Upper lobe of left lung (tissue), 6 donors: ENCODE measurements at regions not wholly inside any gene's neighbourhood (a gene's known extent, or its start where the extent isn't known, plus 50 kb on each side); places are given as distances from the start of the nearest gene placed in this dataset.
A peak's percentile ranks its signal among the peaks of the same experiment; 100 is the strongest.

Experiments
- ATAC-seq, 2 donors: fragments of 200-7000 bp; cut with Tn5 transposase; one replicate each; pipeline ENCODE4 v1.9.1; 2022; ENCODE audit warnings: mild to moderate bottlenecking in 2 of 2, moderate library complexity in 2 of 2; ENCODE audit not compliant: low FRiP score in 2 of 2
- DNase-seq, 2 donors: peaks; one replicate each; pipeline ENCODE4 v3.0.0-alpha.2; 2019 to 2020
- H3K27ac ChIP-seq, 4 donors: fragments of 200-600 bp; sonication (generic); one replicate each; pipeline ENCODE4 v1.5.1; 2016 to 2019
- H3K27me3 ChIP-seq, 4 donors: fragments of 200-600 bp; sonication (generic); one replicate each; pipeline ENCODE4 v1.5.1; 2017 to 2019
- H3K36me3 ChIP-seq, 4 donors: fragments of 200-600 bp; sonication (generic); one replicate each; pipeline ENCODE4 v1.5.1; 2016 to 2019
- H3K4me1 ChIP-seq, 4 donors: fragments of 200-600 bp; sonication (generic); one replicate each; pipeline ENCODE4 v1.5.1; 2018 to 2019
- H3K4me3 ChIP-seq, 4 donors: fragments of 200-600 bp; sonication (generic); one replicate each; pipeline ENCODE4 v1.5.1; 2017 to 2019; ENCODE audit warnings: mild to moderate bottlenecking in 2 of 4, moderate library complexity in 1 of 4
- H3K9me3 ChIP-seq, 4 donors: fragments of 200-600 bp; sonication (generic); one replicate each; pipeline ENCODE4 v1.5.1; 2018 to 2019
- CTCF ChIP-seq, 6 experiments: fragments of 450-650 bp in 4 of 6; fragments of 200-600 bp in 2 of 6; sonication (generic) in 2 of 6; IDR thresholded peaks; one replicate each; pipeline ENCODE4 v1.5.1; 2016 to 2019; ENCODE audit warnings: antibody characterized with exemption in 6 of 6
- EP300 ChIP-seq, 4 donors: sonication (generic); formaldehyde crosslinking; IDR thresholded peaks; one replicate each; pipeline ENCODE4 v1.5.1; 2017; ENCODE audit warnings: antibody characterized with exemption in 4 of 4, control low read depth in 2 of 4
- POLR2A ChIP-seq, 4 donors: fragments of 450-650 bp; IDR thresholded peaks; one replicate each; pipeline ENCODE4 v1.5.1; 2016 to 2017; ENCODE audit warnings: antibody characterized with exemption in 4 of 4, mild to moderate bottlenecking in 2 of 4
- POLR2AphosphoS5 ChIP-seq, 2 donors: sonication (generic); formaldehyde crosslinking; IDR thresholded peaks; one replicate each; pipeline ENCODE4 v1.5.1; 2017; ENCODE audit warnings: antibody characterized with exemption in 2 of 2
- WGBS, 2 donors: methylation state at CpG; one replicate each; pipeline ENCODE4 v1.1.5; 2017 to 2018; 5-methylcytosine and 5-hydroxymethylcytosine counted together
- donor health status: DM: no; HTN: no; CAD: no; lungs with moderate emphysema.
- donor health status: DM: no; HTN: yes; CAD: no; lungs with severe emphysema.

GRCh38 chr3:189053322-189053721 is 118.4 kb upstream of the TPRG1 start:
- Histone ChIP-seq H3K9me3 (no peaks in the 10 kb centered on the region), H3K4me1 (no peaks in the 10 kb centered on the region), H3K36me3 (no peaks in the 10 kb centered on the region), H3K27ac (no peak overlapping the region), H3K4me3 (no peak overlapping the region), H3K27me3 (no peaks in the 10 kb centered on the region)
- DNase-seq (no peak), ATAC-seq (no peak)
- 74 to 75% methylated on average over 5 of the region's 5 CpGs for whole genome bisulfite sequencing, 2 donors
- no peak for TF ChIP-seq CTCF (IDR thresholded peaks at IDR 0.05)
- no peak for TF ChIP-seq POLR2AphosphoS5 (IDR thresholded peaks at IDR 0.05)
- TF ChIP-seq POLR2A (IDR thresholded peaks at IDR 0.05), result no peak
- no peak for TF ChIP-seq EP300 (IDR thresholded peaks at IDR 0.05)

- H3K27ac ChIP-seq, result no peak overlapping the region
- ATAC-seq (peak in 1 of 2 donors; percentile 84), DNase-seq (no peak)
- no peaks in the 10 kb centered on the region for H3K27me3 ChIP-seq
- 71 to 78% methylated on average over 3 of the region's 3 CpGs for WGBS, 2 donors
- no peak for TF ChIP-seq POLR2A (IDR thresholded peaks at IDR 0.05)
- TF ChIP-seq POLR2AphosphoS5 (IDR thresholded peaks at IDR 0.05), result no peak
- no peak for TF ChIP-seq EP300 (IDR thresholded peaks at IDR 0.05)
- no peak for TF ChIP-seq CTCF (IDR thresholded peaks at IDR 0.05)
- H3K4me1 ChIP-seq, result no peaks in the 10 kb centered on the region
- H3K9me3 ChIP-seq, result no peaks in the 10 kb centered on the region
- H3K4me3 ChIP-seq, result no peak overlapping the region
- H3K36me3 ChIP-seq, result no peaks in the 10 kb centered on the region
These were observed 115.0 kb upstream of the TPRG1 start for GRCh38 chr3:189056646-189057335.

- Histone ChIP-seq H3K27me3 (no peaks in the 10 kb centered on the region), H3K9me3 (no peaks in the 10 kb centered on the region), H3K4me3 (no peak overlapping the region), H3K27ac (no peak overlapping the region), H3K4me1 (no peaks in the 10 kb centered on the region), H3K36me3 (no peaks in the 10 kb centered on the region)
- 80 to 90% methylated on average over 1 of the region's 1 CpG for WGBS, 2 donors
- TF ChIP-seq EP300 (IDR thresholded peaks at IDR 0.05) (no peak), POLR2AphosphoS5 (IDR thresholded peaks at IDR 0.05) (no peak), CTCF (IDR thresholded peaks at IDR 0.05) (no peak), POLR2A (IDR thresholded peaks at IDR 0.05) (no peak)
- DNase-seq, result no peak
- peak in 1 of 2 donors; percentile 66 for ATAC-seq
These were observed 114.4 kb upstream of the TPRG1 start for GRCh38 chr3:189057369-189057768.

- Histone ChIP-seq H3K4me1 (no peaks in the 10 kb centered on the region), H3K27ac (no peak overlapping the region), H3K4me3 (no peak overlapping the region), H3K9me3 (peaks cover 0 to 4% (median under 1%) of the 10 kb centered on the region in 4 donors), H3K36me3 (no peaks in the 10 kb centered on the region), H3K27me3 (no peaks in the 10 kb centered on the region)
- DNase-seq, result no peak
- TF ChIP-seq POLR2A (IDR thresholded peaks at IDR 0.05) (no peak), EP300 (IDR thresholded peaks at IDR 0.05) (no peak), CTCF (IDR thresholded peaks at IDR 0.05) (no peak), POLR2AphosphoS5 (IDR thresholded peaks at IDR 0.05) (no peak)
- 80 to 83% methylated on average over 5 of the region's 5 CpGs for WGBS, 2 donors
- ATAC-seq, result no peak
These were observed 113.7 kb upstream of the TPRG1 start for GRCh38 chr3:189058071-189058470.

GRCh38 chr3:189070965-189071364 is 100.8 kb upstream of the TPRG1 start:
- no peak for DNase-seq
- TF ChIP-seq CTCF (IDR thresholded peaks at IDR 0.05) (no peak), EP300 (IDR thresholded peaks at IDR 0.05) (no peak), POLR2AphosphoS5 (IDR thresholded peaks at IDR 0.05) (no peak), POLR2A (IDR thresholded peaks at IDR 0.05) (no peak)

More at GRCh38 chr3:189070965-189071364, 100.8 kb upstream of the TPRG1 start:
- ATAC-seq, result no peak
- Histone ChIP-seq H3K27me3 (no peaks in the 10 kb centered on the region), H3K36me3 (no peaks in the 10 kb centered on the region), H3K27ac (no peak overlapping the region), H3K4me1 (no peaks in the 10 kb centered on the region), H3K4me3 (no peak overlapping the region), H3K9me3 (peaks cover 0 to 5% (median 0%) of the 10 kb centered on the region in 4 donors)
